Esophagus (tissue), 2 donors: ENCODE measurements at regions not wholly inside any gene's neighbourhood (a gene's known extent, or its start where the extent isn't known, plus 50 kb on each side); places are given as distances from the start of the nearest gene placed in this dataset.

ENCODE experiments used
- H3K27ac ChIP-seq, 2 donors: one replicate each; pipeline ENCODE4 v1.5.1; 2013; ENCODE audit warnings: low read depth in 2 of 2, mild to moderate bottlenecking in 2 of 2, inconsistent platforms in 1 of 2, low read length in 1 of 2, moderate library complexity in 1 of 2
- H3K27me3 ChIP-seq, 2 donors: one replicate each; pipeline ENCODE4 v1.6.1; 2013; ENCODE audit warnings: low read length in 2 of 2, control low read depth in 1 of 2, mild to moderate bottlenecking in 1 of 2; ENCODE audit not compliant: insufficient read depth in 2 of 2, control insufficient read depth in 1 of 2
- H3K36me3 ChIP-seq, 2 donors: one replicate each; pipeline ENCODE4 v1.6.1; 2013; ENCODE audit warnings: low read length in 1 of 2; ENCODE audit not compliant: control insufficient read depth in 2 of 2, insufficient read depth in 2 of 2
- H3K4me1 ChIP-seq, 2 donors: one replicate each; pipeline ENCODE4 v1.6.1; 2013; ENCODE audit warnings: low read length in 1 of 2; ENCODE audit not compliant: control insufficient read depth in 2 of 2, insufficient read depth in 2 of 2
- H3K4me3 ChIP-seq, 2 donors: one replicate each; pipeline ENCODE4 v1.5.1; 2013; ENCODE audit warnings: low read length in 2 of 2, mild to moderate bottlenecking in 2 of 2, low read depth in 1 of 2, moderate library complexity in 1 of 2
- H3K9me3 ChIP-seq, 2 donors: one replicate each; pipeline ENCODE4 v1.6.1; 2013; ENCODE audit warnings: mild to moderate bottlenecking in 2 of 2, low read depth in 1 of 2, low read length in 1 of 2, moderate library complexity in 1 of 2; ENCODE audit not compliant: control insufficient read depth in 2 of 2, insufficient read depth in 1 of 2
- WGBS, 2 donors: extraction: QIAGEN DNeasy Blood & Tissue Kit; methylation state at CpG; one replicate each; pipeline ENCODE4 v1.1.7; 2013; 5-methylcytosine and 5-hydroxymethylcytosine counted together
- donor health status: healthy with polysubstance abuse.
- donor health status: Bipolar disorder and iron deficiency.

DNA sequence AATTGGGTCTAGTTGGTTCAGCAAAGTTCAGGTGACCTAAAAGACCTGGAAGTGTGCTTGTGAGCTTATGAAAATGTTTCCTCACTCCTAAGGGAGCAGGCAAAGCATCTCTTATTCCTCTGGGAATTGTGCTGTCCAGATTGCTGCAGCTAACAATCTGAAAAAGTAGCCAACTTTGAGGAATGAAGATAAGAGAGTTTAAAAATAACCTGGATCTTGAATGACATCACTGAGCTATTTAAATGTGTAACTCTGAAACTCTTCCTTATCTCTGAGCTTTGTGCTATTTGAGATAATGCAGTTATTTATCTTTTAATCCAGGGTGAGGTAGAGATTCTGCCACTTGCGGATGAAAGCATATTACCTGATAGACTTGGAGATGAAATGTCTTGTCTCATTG, 384.8 kb downstream of the PPP4R3C start:
- H3K4me1 ChIP-seq = no peaks in the 10 kb centered on the region
- no peaks in the 10 kb centered on the region for H3K9me3 ChIP-seq
- no peaks in the 10 kb centered on the region for H3K36me3 ChIP-seq
- H3K27ac ChIP-seq = no peak overlapping the region
- WGBS, 2 donors = 73% methylated on average over 1 of the region's 1 CpG
- H3K27me3 ChIP-seq = no peaks in the 10 kb centered on the region
- no peak overlapping the region for H3K4me3 ChIP-seq

DNA sequence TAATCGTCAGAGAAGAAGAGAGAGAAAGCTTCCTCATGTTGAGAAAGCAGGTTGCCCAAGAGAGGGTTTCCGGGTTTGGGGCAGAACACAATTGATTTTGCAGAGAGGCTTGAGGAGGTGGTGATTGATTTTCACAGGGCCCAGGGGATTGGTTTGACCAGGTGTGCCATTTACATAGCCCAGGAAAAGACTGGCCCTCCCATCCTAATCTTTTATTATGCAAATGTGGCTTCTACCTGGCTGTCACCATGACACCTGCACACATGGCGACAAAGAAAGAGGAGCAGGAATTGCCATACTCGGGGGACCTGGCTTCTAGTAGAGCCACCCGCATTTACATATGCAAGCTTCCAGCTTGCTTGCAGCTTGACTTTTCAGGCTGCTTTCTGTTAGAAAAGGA, 405.3 kb downstream of the PPP4R3C start:
- no peak overlapping the region for H3K4me3 ChIP-seq
- no peaks in the 10 kb centered on the region for H3K36me3 ChIP-seq
- WGBS, 2 donors = 71 to 82% methylated on average over 5 of the region's 5 CpGs
- no peaks in the 10 kb centered on the region for H3K4me1 ChIP-seq
- no peaks in the 10 kb centered on the region for H3K9me3 ChIP-seq
- no peak overlapping the region for H3K27ac ChIP-seq
- no peaks in the 10 kb centered on the region for H3K27me3 ChIP-seq

DNA sequence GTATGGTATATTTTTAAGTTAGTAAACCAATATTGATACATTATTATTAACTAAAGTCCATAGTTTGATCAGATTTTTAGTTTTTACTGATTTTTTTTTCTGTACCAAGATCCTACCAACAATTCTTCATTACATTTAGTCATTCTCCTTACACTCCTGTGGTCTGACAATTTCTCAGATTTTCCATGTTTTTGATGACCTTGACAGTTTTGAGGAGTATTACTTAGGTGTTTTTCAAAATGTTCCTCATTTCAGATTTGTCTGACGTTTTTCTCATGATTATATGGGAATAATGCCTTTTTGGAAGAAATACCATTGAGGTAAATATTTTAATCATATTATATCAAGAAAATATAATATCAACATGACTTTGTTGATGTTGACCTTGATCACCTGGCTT, 423.8 kb downstream of the PPP4R3C start:
- no peaks in the 10 kb centered on the region for H3K4me1 ChIP-seq
- H3K36me3 ChIP-seq = no peaks in the 10 kb centered on the region
- H3K27me3 ChIP-seq = no peaks in the 10 kb centered on the region
- WGBS, 2 donors = 26 to 43% methylated on average over 1 of the region's 1 CpG
- no peak overlapping the region for H3K27ac ChIP-seq
- H3K9me3 ChIP-seq = no peaks in the 10 kb centered on the region
- no peak overlapping the region for H3K4me3 ChIP-seq

DNA sequence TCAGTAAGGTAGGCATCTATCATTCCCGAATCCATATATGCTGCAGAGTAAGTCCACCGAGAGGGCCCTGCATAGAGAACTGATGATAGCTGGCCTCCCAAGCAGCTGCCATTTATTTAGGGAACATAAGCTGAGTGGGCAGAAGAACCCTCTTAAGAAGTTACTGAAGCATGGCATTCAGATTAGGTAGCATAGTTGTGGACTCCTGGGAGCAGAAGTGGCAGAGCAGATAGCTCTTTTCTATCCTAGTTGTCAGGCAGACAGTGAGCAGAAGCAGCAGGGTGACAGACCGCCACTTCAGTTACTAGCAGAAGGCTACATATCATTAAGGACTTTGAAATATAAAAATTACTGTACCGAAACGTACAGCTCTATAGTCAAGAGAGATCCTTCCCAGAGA, 454.7 kb downstream of the PPP4R3C start:
- Histone ChIP-seq H3K27ac (no peak overlapping the region), H3K9me3 (no peaks in the 10 kb centered on the region), H3K36me3 (no peaks in the 10 kb centered on the region), H3K27me3 (no peaks in the 10 kb centered on the region), H3K4me1 (no peaks in the 10 kb centered on the region), H3K4me3 (no peak overlapping the region)
- WGBS, 2 donors = 64 to 65% methylated on average over 5 of the region's 5 CpGs

DNA sequence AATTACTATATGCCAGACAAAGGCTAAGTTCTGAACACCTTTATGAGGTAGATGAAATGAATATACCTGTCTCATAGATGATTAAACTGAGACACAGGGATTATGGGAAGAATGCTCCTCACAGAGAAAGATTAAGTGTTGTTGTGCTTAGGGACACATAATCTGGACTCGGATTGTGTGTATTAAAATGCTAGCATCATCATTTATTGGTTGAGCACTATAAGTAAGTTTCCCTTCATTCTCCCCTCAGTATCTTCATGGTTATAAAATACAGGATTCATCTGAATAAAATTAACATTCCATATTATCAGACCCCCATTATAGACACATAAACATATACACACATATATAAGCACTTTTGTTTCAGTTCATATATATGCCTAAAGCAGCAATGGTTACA, 463.5 kb downstream of the PPP4R3C start:
- no peaks in the 10 kb centered on the region for H3K4me1 ChIP-seq
- 81 to 84% methylated on average over 1 of the region's 1 CpG for WGBS, 2 donors
- no peak overlapping the region for H3K27ac ChIP-seq
- no peak overlapping the region for H3K4me3 ChIP-seq
- no peaks in the 10 kb centered on the region for H3K27me3 ChIP-seq
- no peaks in the 10 kb centered on the region for H3K9me3 ChIP-seq
- no peaks in the 10 kb centered on the region for H3K36me3 ChIP-seq

DNA sequence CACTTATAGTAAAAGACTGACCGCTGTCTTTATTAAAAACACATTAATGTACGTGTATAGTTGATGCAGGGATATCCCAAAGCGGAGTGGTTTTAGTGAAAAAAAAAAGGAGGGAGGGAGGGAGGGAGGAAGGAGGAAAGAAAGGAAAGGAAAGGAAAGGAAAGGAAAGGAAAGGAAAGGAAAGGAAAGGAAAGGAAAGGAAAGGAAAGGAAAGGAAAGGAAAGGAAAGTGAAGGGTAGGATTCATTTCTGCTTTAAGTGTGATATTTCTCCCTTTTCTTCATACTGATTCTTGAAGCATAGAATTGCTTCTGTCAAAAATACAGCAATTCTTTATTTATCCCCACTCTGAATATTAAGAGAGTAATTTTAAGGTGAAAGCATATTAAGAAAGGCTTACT, 504.9 kb downstream of the PPP4R3C start:
- H3K36me3 ChIP-seq = no peaks in the 10 kb centered on the region
- no peaks in the 10 kb centered on the region for H3K9me3 ChIP-seq
- no peak overlapping the region for H3K27ac ChIP-seq
- no peak overlapping the region for H3K4me3 ChIP-seq
- 68 to 83% methylated on average over 3 of the region's 3 CpGs for WGBS, 2 donors
- H3K27me3 ChIP-seq = no peaks in the 10 kb centered on the region
- no peaks in the 10 kb centered on the region for H3K4me1 ChIP-seq

DNA sequence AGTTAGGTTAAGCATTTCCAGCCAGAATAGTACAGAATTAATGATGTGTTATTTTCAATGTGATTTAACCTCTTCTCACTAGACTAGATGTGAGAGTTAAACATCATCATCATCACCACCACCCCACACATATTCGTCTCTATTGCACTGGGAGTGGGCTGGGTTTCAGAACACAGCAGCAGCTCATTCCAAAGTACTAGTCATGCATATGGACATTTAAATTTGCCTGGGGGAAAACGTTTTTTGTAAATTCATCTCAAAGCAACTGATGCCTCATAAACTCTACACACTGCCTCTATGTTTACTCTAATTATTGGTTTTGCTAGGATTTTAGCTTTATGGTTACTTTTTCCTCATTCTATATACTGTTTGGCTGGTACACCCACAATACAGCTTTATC, 509.1 kb downstream of the PPP4R3C start:
- Histone ChIP-seq H3K4me3 (no peak overlapping the region), H3K9me3 (no peaks in the 10 kb centered on the region), H3K36me3 (no peaks in the 10 kb centered on the region), H3K27me3 (no peaks in the 10 kb centered on the region), H3K27ac (no peak overlapping the region), H3K4me1 (no peaks in the 10 kb centered on the region)
- WGBS, 2 donors = 20 to 32% methylated on average over 2 of the region's 2 CpGs

DNA sequence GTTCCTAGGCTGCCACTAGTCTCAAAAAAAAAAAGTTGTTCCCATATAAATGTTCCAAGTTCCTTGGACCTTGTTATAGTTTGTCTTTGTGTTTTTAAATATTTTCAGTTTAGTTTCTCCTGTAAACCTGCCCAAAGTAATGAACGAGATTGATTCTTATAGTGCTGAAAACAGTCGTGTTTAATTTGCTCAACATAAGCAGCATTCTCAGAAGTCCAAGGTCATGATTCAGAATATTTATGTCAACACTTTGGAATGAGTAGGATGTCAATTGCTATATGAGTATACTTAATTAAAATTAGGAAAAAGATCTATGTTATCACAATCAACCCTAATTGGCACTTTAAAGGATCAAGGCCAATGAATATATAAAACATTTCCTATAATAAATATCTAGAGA, 510.9 kb downstream of the PPP4R3C start:
- H3K4me1 ChIP-seq = no peaks in the 10 kb centered on the region
- no peak overlapping the region for H3K27ac ChIP-seq
- H3K4me3 ChIP-seq = no peak overlapping the region
- H3K27me3 ChIP-seq = no peaks in the 10 kb centered on the region
- no peaks in the 10 kb centered on the region for H3K36me3 ChIP-seq
- no peaks in the 10 kb centered on the region for H3K9me3 ChIP-seq
- WGBS, 2 donors = 31 to 41% methylated on average over 2 of the region's 2 CpGs

DNA sequence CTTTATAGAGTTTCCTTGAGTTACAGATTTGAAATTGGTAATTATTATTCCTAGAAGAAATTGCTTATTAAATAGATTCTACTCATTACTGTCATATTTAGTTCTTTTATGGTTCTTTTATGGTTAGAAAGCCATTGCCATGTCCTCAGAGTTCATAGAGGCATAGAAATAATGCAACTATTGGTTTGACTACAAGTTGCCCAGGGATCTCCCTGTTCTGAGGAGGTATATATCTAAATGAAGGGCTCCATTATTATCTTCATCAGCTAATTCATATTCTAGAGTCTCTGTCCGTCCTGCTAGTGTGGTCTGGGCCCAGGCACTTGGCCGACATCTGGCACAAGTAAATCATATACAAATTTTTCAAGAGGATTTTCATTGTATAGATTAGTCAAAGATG, 535.7 kb downstream of the PPP4R3C start:
- no peak overlapping the region for H3K27ac ChIP-seq

DNA sequence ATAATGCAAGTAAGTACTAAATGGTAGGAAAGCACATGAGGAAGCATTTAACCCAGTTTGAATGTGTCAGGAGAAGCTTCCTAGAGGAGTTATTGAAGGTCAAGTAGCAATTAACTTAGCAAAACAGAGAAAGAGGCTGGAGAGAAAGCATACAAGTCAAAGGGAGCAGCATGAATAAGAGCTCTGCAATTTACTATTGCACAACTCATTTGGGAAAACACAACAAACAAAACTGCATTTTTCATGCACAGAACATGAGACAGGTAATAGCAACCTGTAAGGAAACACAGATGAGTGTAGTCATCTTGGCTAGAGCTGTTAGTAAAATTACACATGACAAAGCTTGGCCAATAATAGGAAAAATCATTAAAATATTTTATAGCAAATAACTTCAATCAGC, 538.1 kb downstream of the PPP4R3C start:
- H3K9me3 ChIP-seq = no peaks in the 10 kb centered on the region
- H3K4me1 ChIP-seq = no peaks in the 10 kb centered on the region

More for the DNA sequence above, 535.7 kb downstream of the PPP4R3C start:
- no peaks in the 10 kb centered on the region for H3K4me1 ChIP-seq
- H3K9me3 ChIP-seq = no peaks in the 10 kb centered on the region
- 50% methylated on average over 2 of the region's 2 CpGs for WGBS, 2 donors
- H3K27me3 ChIP-seq = no peaks in the 10 kb centered on the region
- no peaks in the 10 kb centered on the region for H3K36me3 ChIP-seq
- no peak overlapping the region for H3K4me3 ChIP-seq

More for the DNA sequence above, 538.1 kb downstream of the PPP4R3C start:
- H3K27ac ChIP-seq = no peak overlapping the region
- H3K4me3 ChIP-seq = no peak overlapping the region
- no peaks in the 10 kb centered on the region for H3K36me3 ChIP-seq
- H3K27me3 ChIP-seq = no peaks in the 10 kb centered on the region
